ENCODE measurements at regions not wholly inside any gene's neighbourhood (a gene's known extent, or its start where the extent isn't known, plus 50 kb on each side); places are given as distances from the start of the nearest gene placed in this dataset.

DNA sequence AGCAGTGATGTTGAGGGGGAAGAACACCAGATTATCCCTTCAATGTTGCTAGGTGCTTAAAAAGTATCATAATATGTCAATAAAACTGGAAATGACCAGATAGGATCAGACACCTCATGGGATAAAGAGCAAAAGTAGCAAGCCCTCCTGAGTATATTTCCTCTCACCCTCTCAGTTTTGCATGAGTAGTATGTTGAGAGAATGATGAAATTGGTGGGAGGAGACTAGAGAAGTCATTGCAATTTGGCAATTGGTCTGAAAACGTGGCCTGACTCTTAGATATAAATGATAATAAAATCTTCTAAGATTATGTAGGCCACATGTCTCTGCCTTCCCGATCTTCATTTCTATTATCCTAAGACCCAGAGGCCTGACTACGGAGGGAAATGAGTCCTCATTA is 151.2 kb upstream of the ARRDC3 start:
- no peak overlapping the region for H3K27ac Mint-ChIP-seq
- ATAC-seq (no peak), DNase-seq (no peak)
- no peaks in the 10 kb centered on the region for H3K27me3 Mint-ChIP-seq (ENCODE audit: low read depth in 2 of 2)
- Histone ChIP-seq H3K36me3 (ENCODE audit: control insufficient read depth, insufficient read depth, low read length) (no peaks in the 10 kb centered on the region), H3K4me3 (ENCODE audit: low read length) (no peak overlapping the region), H3K27me3 (ENCODE audit: control insufficient read depth, insufficient read depth, low read length) (no peaks in the 10 kb centered on the region), H3K9me3 (ENCODE audit: control insufficient read depth, insufficient read depth, low read length) (no peaks in the 10 kb centered on the region), H3K4me1 (ENCODE audit: control insufficient read depth, insufficient read depth, low read length) (no peaks in the 10 kb centered on the region), H3K27ac (ENCODE audit: low read length) (no peak overlapping the region)
- no CpG with 5 or more reads among the region's 3 CpGs for WGBS (ENCODE audit: insufficient coverage)
- intact Hi-C loops (cut with micrococcal nuclease) = no loop called here
- no peaks in the 10 kb centered on the region for H3K36me3 Mint-ChIP-seq
- TF ChIP-seq, protein P1, sequence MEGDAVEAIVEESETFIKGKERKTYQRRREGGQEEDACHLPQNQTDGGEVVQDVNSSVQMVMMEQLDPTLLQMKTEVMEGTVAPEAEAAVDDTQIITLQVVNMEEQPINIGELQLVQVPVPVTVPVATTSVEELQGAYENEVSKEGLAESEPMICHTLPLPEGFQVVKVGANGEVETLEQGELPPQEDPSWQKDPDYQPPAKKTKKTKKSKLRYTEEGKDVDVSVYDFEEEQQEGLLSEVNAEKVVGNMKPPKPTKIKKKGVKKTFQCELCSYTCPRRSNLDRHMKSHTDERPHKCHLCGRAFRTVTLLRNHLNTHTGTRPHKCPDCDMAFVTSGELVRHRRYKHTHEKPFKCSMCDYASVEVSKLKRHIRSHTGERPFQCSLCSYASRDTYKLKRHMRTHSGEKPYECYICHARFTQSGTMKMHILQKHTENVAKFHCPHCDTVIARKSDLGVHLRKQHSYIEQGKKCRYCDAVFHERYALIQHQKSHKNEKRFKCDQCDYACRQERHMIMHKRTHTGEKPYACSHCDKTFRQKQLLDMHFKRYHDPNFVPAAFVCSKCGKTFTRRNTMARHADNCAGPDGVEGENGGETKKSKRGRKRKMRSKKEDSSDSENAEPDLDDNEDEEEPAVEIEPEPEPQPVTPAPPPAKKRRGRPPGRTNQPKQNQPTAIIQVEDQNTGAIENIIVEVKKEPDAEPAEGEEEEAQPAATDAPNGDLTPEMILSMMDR (IDR thresholded peaks at IDR 0.05) = no peak
- H3K9me3 Mint-ChIP-seq = no peaks in the 10 kb centered on the region
- H3K4me1 Mint-ChIP-seq = peaks cover 0 to 6% of the 10 kb centered on the region in 2 donors
- H3K4me3 Mint-ChIP-seq = no peak overlapping the region

DNA sequence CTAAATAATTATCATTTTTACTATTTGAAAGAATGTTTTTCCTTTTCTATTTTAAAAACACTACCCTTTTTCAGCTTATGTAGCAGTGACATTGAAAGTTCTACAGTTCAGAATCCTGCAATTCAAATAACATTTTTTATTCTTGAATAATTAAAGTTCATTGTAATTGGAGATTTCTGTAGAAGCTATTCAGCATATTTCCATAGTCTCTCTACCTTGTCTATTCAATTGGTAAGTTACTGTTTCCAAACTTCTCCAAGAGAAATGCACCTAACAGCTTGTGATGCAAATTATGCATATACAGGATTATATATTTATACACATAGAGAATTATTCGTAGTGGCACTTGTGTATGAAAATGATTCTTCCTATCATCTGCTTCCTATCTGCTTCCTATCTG is 149.7 kb upstream of the ARRDC3 start:
- TF ChIP-seq, protein P1 (IDR thresholded peaks at IDR 0.05) = no peak
- no peaks in the 10 kb centered on the region for H3K36me3 Mint-ChIP-seq
- H3K27me3 Mint-ChIP-seq (ENCODE audit: low read depth in 2 of 2) = no peaks in the 10 kb centered on the region

DNA sequence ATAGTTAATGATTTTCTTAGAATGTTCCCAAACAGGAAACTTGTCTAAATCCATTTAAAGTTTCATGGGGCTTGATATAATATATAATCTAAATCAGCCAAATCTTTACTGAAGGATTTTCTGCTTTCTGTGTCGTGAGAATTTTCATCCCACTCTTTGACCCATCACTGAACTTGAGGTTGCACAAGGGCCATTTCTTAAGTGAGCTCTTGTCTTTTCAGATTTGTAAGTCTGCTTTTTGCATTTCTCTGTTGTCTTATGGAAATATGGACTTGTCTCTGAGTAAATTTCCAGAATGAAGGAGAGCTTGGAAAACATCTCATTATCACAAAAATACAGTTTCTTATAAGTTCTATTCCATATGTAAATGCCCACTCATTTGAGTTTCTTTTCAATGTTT is 149.2 kb upstream of the ARRDC3 start:
- H3K36me3 Mint-ChIP-seq = no peaks in the 10 kb centered on the region

More for the DNA sequence above, 149.7 kb upstream of the ARRDC3 start:
- Histone ChIP-seq H3K4me1 (ENCODE audit: control insufficient read depth, insufficient read depth, low read length) (no peaks in the 10 kb centered on the region), H3K36me3 (ENCODE audit: control insufficient read depth, insufficient read depth, low read length) (no peaks in the 10 kb centered on the region), H3K27me3 (ENCODE audit: control insufficient read depth, insufficient read depth, low read length) (no peaks in the 10 kb centered on the region), H3K27ac (ENCODE audit: low read length) (no peak overlapping the region), H3K4me3 (ENCODE audit: low read length) (no peak overlapping the region), H3K9me3 (ENCODE audit: control insufficient read depth, insufficient read depth, low read length) (no peaks in the 10 kb centered on the region)
- intact Hi-C loops (cut with micrococcal nuclease) = no loop called here
- Mint-ChIP-seq H3K4me3 (no peak overlapping the region), H3K4me1 (peaks cover 0 to 6% of the 10 kb centered on the region in 2 donors), H3K9me3 (peaks cover 0 to 2% of the 10 kb centered on the region in 2 donors), H3K27ac (no peak overlapping the region)
- WGBS (ENCODE audit: insufficient coverage) = 80% methylated on average over 1 of the region's 1 CpG
- ATAC-seq = no peak
- DNase-seq = no peak

DNA sequence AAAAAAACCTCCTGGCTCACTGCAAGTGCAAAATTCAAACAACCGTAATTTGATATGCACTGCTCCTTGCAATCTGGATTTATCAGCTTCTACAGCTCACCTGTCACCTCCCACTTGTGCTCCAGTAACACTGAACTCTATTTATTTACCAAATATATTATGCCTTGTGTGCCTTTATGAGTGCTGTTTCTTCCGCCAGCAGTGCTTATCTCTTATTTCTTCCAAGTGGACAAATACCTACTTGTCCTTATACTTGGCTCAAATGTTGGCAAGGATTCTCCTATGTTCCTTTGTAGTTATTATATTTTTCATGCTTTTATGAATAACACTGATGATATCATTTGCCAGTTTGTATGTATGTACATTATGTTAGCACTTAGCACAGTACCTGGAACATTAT is 145.7 kb upstream of the ARRDC3 start:
- no peaks in the 10 kb centered on the region for H3K36me3 ChIP-seq (ENCODE audit: control insufficient read depth, insufficient read depth, low read length)
- H3K4me3 Mint-ChIP-seq = no peak overlapping the region
- ATAC-seq (no peak), DNase-seq (no peak)
- H3K4me3 ChIP-seq (ENCODE audit: low read length) = no peak overlapping the region
- H3K36me3 Mint-ChIP-seq = no peaks in the 10 kb centered on the region
- H3K9me3 Mint-ChIP-seq = peaks cover 0 to 2% of the 10 kb centered on the region in 2 donors
- H3K27ac ChIP-seq (ENCODE audit: low read length) = no peak overlapping the region
- H3K4me1 ChIP-seq (ENCODE audit: control insufficient read depth, insufficient read depth, low read length) = no peaks in the 10 kb centered on the region
- no peaks in the 10 kb centered on the region for H3K27me3 ChIP-seq (ENCODE audit: control insufficient read depth, insufficient read depth, low read length)
- 98% methylated on average over 2 of the region's 2 CpGs for WGBS (ENCODE audit: insufficient coverage)
- H3K27me3 Mint-ChIP-seq (ENCODE audit: low read depth in 2 of 2) = no peaks in the 10 kb centered on the region
- intact Hi-C loops (cut with micrococcal nuclease) = no loop called here
- TF ChIP-seq, protein P1 (IDR thresholded peaks at IDR 0.05) = no peak
- no peaks in the 10 kb centered on the region for H3K9me3 ChIP-seq (ENCODE audit: control insufficient read depth, insufficient read depth, low read length)
- H3K4me1 Mint-ChIP-seq = no peaks in the 10 kb centered on the region
- H3K27ac Mint-ChIP-seq = no peak overlapping the region

More for the DNA sequence above, 149.2 kb upstream of the ARRDC3 start:
- H3K36me3 ChIP-seq (ENCODE audit: control insufficient read depth, insufficient read depth, low read length) = no peaks in the 10 kb centered on the region
- WGBS (ENCODE audit: insufficient coverage) = 40% methylated on average over 1 of the region's 1 CpG
- intact Hi-C loops (cut with micrococcal nuclease) = no loop called here
- no peaks in the 10 kb centered on the region for H3K4me1 ChIP-seq (ENCODE audit: control insufficient read depth, insufficient read depth, low read length)
- Mint-ChIP-seq H3K4me3 (no peak overlapping the region), H3K9me3 (peaks cover 0 to 2% of the 10 kb centered on the region in 2 donors), H3K4me1 (peaks cover 0 to 6% of the 10 kb centered on the region in 2 donors), H3K27ac (no peak overlapping the region), H3K27me3 (ENCODE audit: low read depth in 2 of 2) (no peaks in the 10 kb centered on the region)
- ATAC-seq (no peak), DNase-seq (no peak)
- no peaks in the 10 kb centered on the region for H3K27me3 ChIP-seq (ENCODE audit: control insufficient read depth, insufficient read depth, low read length)
- TF ChIP-seq, protein P1 (IDR thresholded peaks at IDR 0.05) = no peak
- no peaks in the 10 kb centered on the region for H3K9me3 ChIP-seq (ENCODE audit: control insufficient read depth, insufficient read depth, low read length)
- no peak overlapping the region for H3K27ac ChIP-seq (ENCODE audit: low read length)
- no peak overlapping the region for H3K4me3 ChIP-seq (ENCODE audit: low read length)
